ENCODE measurements at regions not wholly inside any gene's neighbourhood (a gene's known extent, or its start where the extent isn't known, plus 50 kb on each side); places are given as distances from the start of the nearest gene placed in this dataset.

DNA sequence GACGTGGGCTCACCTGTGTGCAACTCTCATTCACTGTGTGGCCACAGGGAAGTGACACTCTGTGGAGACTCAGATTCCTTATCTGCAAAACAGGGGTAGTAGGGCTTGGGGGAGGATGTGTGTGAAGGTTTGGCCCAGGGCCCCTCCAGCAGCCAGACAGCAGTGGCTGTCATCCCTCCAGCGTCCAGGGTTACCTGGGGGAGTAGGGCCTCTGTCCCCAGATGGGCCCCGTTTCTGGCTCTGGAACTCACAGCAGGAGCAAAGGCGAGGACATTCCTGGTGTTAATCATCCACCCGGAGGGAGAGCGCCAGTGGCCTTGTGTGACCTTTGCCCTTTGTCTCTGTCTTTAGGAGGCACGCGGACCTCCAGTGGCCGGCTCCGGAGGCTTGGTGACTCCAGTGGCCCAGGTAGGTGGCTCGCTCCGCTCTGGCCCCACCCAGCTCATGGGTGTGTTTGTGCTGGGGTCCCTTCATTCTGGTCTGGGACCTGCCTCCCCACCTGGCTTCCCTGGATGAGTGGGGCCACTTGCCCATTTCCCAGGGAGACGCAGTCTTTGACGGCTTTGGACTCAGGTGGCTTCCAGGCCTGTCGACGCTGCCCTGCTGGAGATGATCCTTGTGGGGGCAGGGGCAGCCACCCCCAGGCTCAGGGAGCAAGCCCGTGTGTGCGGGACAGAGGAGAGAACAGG lies 166.2 kb downstream of the SEC14L1 start (continued):
- TF ChIP-seq, protein P1, sequence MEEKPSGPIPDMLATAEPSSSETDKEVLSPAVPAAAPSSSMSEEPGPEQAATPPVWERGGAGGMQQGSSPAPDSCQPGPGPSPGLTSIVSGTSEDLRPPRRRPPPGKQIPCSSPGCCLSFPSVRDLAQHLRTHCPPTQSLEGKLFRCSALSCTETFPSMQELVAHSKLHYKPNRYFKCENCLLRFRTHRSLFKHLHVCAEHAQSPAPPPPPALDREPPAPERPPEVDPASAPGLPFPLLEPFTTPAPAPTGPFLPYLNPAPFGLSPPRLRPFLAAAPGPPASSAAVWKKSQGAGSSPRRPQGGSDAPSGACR (CRISPR knock-in tag; IDR thresholded peaks at IDR 0.05): 0 out of 2 replicates have a peak, but pooled peaks have one; percentile 45
- TF ChIP-seq ZNF674 (CRISPR knock-in tag; IDR thresholded peaks at IDR 0.05; ENCODE audit: low read depth): no peak
- TF ChIP-seq KMT2B (CRISPR knock-in tag; IDR thresholded peaks at IDR 0.05): no peak
- TF ChIP-seq BORCS8-MEF2B (CRISPR knock-in tag; IDR thresholded peaks at IDR 0.05): 0 out of 2 replicates have a peak, but pooled peaks have one; percentile 52
- TF ChIP-seq ZMYM3 (CRISPR knock-in tag; IDR thresholded peaks at IDR 0.05): peak; percentile 83
- no peak for TF ChIP-seq FIP1L1 (IDR thresholded peaks at IDR 0.05; ENCODE audit: borderline replicate concordance, insufficient read depth, low read depth, low read length)
- TF ChIP-seq TCF7L2 (IDR thresholded peaks at IDR 0.05; ENCODE audit: low read depth, low read length): no peak
- TF ChIP-seq, protein P2, sequence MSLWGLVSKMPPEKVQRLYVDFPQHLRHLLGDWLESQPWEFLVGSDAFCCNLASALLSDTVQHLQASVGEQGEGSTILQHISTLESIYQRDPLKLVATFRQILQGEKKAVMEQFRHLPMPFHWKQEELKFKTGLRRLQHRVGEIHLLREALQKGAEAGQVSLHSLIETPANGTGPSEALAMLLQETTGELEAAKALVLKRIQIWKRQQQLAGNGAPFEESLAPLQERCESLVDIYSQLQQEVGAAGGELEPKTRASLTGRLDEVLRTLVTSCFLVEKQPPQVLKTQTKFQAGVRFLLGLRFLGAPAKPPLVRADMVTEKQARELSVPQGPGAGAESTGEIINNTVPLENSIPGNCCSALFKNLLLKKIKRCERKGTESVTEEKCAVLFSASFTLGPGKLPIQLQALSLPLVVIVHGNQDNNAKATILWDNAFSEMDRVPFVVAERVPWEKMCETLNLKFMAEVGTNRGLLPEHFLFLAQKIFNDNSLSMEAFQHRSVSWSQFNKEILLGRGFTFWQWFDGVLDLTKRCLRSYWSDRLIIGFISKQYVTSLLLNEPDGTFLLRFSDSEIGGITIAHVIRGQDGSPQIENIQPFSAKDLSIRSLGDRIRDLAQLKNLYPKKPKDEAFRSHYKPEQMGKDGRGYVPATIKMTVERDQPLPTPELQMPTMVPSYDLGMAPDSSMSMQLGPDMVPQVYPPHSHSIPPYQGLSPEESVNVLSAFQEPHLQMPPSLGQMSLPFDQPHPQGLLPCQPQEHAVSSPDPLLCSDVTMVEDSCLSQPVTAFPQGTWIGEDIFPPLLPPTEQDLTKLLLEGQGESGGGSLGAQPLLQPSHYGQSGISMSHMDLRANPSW (CRISPR knock-in tag; IDR thresholded peaks at IDR 0.05; ENCODE audit: borderline replicate concordance): no peak
- no peak for TF ChIP-seq PLRG1 (conservative IDR thresholded peaks at IDR 0.05)
- TF ChIP-seq ZFY (CRISPR knock-in tag; IDR thresholded peaks at IDR 0.05): peak; percentile 83
- TF ChIP-seq ZFP1 (CRISPR knock-in tag; IDR thresholded peaks at IDR 0.05): no peak
- TF ChIP-seq SAFB2 (CRISPR knock-in tag; IDR thresholded peaks at IDR 0.05; ENCODE audit: borderline replicate concordance, low read depth): peak; percentile 74; the same call in 1 of the 2 replicates
- TF ChIP-seq ZNF44 (CRISPR knock-in tag; IDR thresholded peaks at IDR 0.05): no peak
- TF ChIP-seq PTBP1 (IDR thresholded peaks at IDR 0.05; ENCODE audit: low read depth, low read length, poor library complexity, severe bottlenecking): peak; percentile 84
- TF ChIP-seq ZSCAN22 (CRISPR knock-in tag; IDR thresholded peaks at IDR 0.05): no peak
- TF ChIP-seq, protein P3, sequence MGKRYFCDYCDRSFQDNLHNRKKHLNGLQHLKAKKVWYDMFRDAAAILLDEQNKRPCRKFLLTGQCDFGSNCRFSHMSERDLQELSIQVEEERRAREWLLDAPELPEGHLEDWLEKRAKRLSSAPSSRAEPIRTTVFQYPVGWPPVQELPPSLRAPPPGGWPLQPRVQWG (CRISPR knock-in tag; IDR thresholded peaks at IDR 0.05; ENCODE audit: borderline replicate concordance, low read depth): no peak
- TF ChIP-seq, protein P4, sequence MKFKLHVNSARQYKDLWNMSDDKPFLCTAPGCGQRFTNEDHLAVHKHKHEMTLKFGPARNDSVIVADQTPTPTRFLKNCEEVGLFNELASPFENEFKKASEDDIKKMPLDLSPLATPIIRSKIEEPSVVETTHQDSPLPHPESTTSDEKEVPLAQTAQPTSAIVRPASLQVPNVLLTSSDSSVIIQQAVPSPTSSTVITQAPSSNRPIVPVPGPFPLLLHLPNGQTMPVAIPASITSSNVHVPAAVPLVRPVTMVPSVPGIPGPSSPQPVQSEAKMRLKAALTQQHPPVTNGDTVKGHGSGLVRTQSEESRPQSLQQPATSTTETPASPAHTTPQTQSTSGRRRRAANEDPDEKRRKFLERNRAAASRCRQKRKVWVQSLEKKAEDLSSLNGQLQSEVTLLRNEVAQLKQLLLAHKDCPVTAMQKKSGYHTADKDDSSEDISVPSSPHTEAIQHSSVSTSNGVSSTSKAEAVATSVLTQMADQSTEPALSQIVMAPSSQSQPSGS (CRISPR knock-in tag; IDR thresholded peaks at IDR 0.05): peak; percentile 82
- no peak for TF ChIP-seq MBNL3 (CRISPR knock-in tag; conservative IDR thresholded peaks at IDR 0.05)
- TF ChIP-seq, protein P5, sequence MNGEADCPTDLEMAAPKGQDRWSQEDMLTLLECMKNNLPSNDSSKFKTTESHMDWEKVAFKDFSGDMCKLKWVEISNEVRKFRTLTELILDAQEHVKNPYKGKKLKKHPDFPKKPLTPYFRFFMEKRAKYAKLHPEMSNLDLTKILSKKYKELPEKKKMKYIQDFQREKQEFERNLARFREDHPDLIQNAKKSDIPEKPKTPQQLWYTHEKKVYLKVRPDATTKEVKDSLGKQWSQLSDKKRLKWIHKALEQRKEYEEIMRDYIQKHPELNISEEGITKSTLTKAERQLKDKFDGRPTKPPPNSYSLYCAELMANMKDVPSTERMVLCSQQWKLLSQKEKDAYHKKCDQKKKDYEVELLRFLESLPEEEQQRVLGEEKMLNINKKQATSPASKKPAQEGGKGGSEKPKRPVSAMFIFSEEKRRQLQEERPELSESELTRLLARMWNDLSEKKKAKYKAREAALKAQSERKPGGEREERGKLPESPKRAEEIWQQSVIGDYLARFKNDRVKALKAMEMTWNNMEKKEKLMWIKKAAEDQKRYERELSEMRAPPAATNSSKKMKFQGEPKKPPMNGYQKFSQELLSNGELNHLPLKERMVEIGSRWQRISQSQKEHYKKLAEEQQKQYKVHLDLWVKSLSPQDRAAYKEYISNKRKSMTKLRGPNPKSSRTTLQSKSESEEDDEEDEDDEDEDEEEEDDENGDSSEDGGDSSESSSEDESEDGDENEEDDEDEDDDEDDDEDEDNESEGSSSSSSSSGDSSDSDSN (CRISPR knock-in tag; IDR thresholded peaks at IDR 0.05): peak; percentile 82
- TF ChIP-seq ZNF776 (CRISPR knock-in tag; IDR thresholded peaks at IDR 0.05): peak; percentile 48; the same call in 1 of the 2 replicates

Data from HepG2 (cell line).